ENCODE measurements at regions not wholly inside any gene's neighbourhood (a gene's known extent, or its start where the extent isn't known, plus 50 kb on each side); places are given as distances from the start of the nearest gene placed in this dataset.

- TF ChIP-seq EZH2phosphoT487 (IDR thresholded peaks at IDR 0.05; ENCODE audit: borderline replicate concordance, low read depth, low read length) (no peak), CTCF (conservative IDR thresholded peaks at IDR 0.05; ENCODE audit: low read length) (no peak)
These were observed 85.4 kb downstream of the CD83 start for GRCh38 chr6:14202947-14203346.
